Glutamatergic neuron (in vitro differentiated cells): ENCODE measurements at regions not wholly inside any gene's neighbourhood (a gene's known extent, or its start where the extent isn't known, plus 50 kb on each side); places are given as distances from the start of the nearest gene placed in this dataset.

ENCODE experiments used
- DNase-seq: peaks from one replicate; pipeline ENCODE4 v3.0.0; 2022
- H3K27ac Mint-ChIP-seq: one replicate; pipeline ENCODE4 v1.8.0; 2020; ENCODE audit warnings: mild to moderate bottlenecking, mixed read lengths, inconsistent platforms; ENCODE audit not compliant: unreplicated experiment
- H3K27me3 Mint-ChIP-seq: one replicate; pipeline ENCODE4 v1.8.0; 2020; ENCODE audit warnings: mild to moderate bottlenecking, moderate library complexity, mixed read lengths, inconsistent platforms; ENCODE audit not compliant: unreplicated experiment
- H3K36me3 Mint-ChIP-seq: one replicate; pipeline ENCODE4 v1.8.0; 2020; ENCODE audit warnings: mild to moderate bottlenecking, mixed read lengths, inconsistent platforms; ENCODE audit not compliant: unreplicated experiment
- H3K4me1 Mint-ChIP-seq: one replicate; pipeline ENCODE4 v1.8.0; 2020; ENCODE audit warnings: mild to moderate bottlenecking, low read depth, mixed read lengths, inconsistent platforms; ENCODE audit not compliant: unreplicated experiment
- H3K4me3 Mint-ChIP-seq: one replicate; pipeline ENCODE4 v1.8.0; 2020; ENCODE audit warnings: mild to moderate bottlenecking, mixed read lengths, inconsistent platforms; ENCODE audit not compliant: unreplicated experiment
- H3K9me3 Mint-ChIP-seq: one replicate; pipeline ENCODE4 v1.8.0; 2020; ENCODE audit warnings: mild to moderate bottlenecking, moderate library complexity, mixed read lengths, inconsistent platforms; ENCODE audit not compliant: unreplicated experiment
- TF ChIP-seq, protein P1 (sequence below): fragments of 200-600 bp; sonication (generic); IDR thresholded peaks from one replicate; pipeline ENCODE4 v1.5.0; 2021; ENCODE audit not compliant: partially characterized antibody, unreplicated experiment

DNA sequence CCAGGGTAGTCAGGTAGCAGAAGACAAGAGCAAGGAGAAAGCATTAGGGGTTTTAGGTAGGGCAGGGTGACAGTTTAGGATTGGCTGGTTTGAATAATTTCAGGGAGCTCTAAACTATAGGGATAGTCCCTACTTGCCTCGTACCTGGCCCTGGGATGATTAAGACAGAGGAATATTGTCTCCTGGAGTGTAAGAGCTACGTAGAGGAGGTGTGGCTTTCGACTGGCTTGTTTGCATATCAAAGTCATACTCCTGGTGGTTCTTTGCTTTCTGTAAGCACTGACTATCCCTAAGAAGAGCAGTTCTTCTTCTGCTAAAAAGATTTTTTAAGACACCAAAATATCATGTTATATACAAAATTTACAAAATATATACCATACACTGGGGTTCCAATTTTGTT is 1867.4 kb downstream of the SUCLG1 start:
- no peaks in the 10 kb centered on the region for H3K27me3 Mint-ChIP-seq
- H3K36me3 Mint-ChIP-seq: no peaks in the 10 kb centered on the region
- no peak overlapping the region for H3K4me3 Mint-ChIP-seq
- TF ChIP-seq, protein P1, sequence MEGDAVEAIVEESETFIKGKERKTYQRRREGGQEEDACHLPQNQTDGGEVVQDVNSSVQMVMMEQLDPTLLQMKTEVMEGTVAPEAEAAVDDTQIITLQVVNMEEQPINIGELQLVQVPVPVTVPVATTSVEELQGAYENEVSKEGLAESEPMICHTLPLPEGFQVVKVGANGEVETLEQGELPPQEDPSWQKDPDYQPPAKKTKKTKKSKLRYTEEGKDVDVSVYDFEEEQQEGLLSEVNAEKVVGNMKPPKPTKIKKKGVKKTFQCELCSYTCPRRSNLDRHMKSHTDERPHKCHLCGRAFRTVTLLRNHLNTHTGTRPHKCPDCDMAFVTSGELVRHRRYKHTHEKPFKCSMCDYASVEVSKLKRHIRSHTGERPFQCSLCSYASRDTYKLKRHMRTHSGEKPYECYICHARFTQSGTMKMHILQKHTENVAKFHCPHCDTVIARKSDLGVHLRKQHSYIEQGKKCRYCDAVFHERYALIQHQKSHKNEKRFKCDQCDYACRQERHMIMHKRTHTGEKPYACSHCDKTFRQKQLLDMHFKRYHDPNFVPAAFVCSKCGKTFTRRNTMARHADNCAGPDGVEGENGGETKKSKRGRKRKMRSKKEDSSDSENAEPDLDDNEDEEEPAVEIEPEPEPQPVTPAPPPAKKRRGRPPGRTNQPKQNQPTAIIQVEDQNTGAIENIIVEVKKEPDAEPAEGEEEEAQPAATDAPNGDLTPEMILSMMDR: no peak
- H3K9me3 Mint-ChIP-seq: no peaks in the 10 kb centered on the region
- DNase-seq: no peak
- H3K4me1 Mint-ChIP-seq: no peaks in the 10 kb centered on the region
- no peak overlapping the region for H3K27ac Mint-ChIP-seq

DNA sequence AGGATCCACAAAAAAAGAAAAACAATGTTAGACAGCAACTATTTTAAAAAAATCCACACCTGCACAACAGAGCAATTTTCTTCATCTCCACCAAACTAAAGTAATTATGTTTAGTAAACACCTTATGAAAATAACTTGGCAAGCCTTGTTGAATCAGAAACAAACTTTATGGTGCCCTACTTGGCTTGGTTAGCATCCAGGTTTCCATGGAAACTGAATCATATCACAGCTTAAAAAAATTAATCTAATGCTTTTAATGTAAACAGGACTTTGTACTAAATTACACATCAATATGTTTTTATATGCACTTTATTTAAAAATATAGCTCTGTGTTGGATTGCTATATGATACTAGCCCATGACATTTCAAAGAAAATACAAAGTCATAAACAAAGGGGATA is 1882.4 kb downstream of the SUCLG1 start:
- DNase-seq: no peak
- TF ChIP-seq, protein P1: no peak
- Mint-ChIP-seq H3K27me3 (no peaks in the 10 kb centered on the region), H3K4me3 (no peak overlapping the region), H3K27ac (no peak overlapping the region), H3K9me3 (peaks cover 2% of the 10 kb centered on the region), H3K36me3 (peaks cover 12% of the 10 kb centered on the region), H3K4me1 (no peaks in the 10 kb centered on the region)

DNA sequence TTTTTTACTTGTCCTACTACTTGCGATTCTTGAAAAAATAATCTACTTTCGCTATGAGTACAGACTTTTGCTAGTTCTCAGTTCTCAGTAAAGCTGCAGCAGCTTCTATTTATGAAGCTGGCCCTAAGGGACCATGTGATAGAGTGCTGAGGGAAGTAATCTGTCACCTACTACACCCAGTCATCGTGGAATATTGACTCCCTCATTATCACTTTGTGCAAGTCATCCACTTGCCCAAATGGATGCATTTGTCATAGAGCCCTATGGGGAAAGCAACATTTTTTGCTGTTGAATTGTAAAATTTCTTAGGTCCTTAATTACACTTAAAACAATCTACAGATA is 1919.8 kb downstream of the SUCLG1 start:
- Mint-ChIP-seq H3K4me1 (peaks cover 9% of the 10 kb centered on the region), H3K36me3 (no peaks in the 10 kb centered on the region), H3K27ac (no peak overlapping the region), H3K4me3 (peak overlapping the region; percentile 26), H3K27me3 (peaks cover 2% of the 10 kb centered on the region), H3K9me3 (no peaks in the 10 kb centered on the region)
- DNase-seq: no peak
- TF ChIP-seq, protein P1: no peak

DNA sequence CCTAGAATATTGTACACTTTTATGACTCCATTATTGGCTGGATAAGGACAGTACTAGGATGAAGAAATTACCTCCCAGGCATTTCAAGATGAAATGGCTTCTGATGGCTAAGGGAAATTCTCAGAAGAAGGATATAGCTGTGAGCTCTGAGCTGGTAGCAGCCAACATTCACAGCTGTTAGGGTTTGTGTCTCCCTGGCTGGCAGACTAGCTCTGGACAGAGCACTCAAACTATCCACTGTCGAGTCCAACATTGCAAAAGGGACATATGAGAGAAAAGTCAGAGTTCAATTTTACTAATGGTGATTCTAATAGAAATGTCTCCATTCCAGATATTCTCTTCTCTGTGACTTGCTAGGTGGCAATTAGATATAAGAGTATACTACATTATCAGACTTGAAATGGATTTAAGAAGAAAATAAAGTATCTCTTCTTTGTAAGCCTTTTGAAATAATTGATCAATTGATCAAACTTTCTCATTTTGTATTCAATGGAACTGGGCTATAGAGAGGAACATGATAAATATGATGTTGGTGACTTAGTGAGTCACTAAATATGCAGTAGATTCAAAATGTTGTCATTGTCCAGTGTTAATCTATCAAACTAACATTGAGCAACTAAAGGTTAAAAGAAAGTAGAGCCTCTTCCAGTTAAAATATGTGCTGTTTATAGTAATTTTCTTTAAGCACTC is 1920.3 kb downstream of the SUCLG1 start:
- Mint-ChIP-seq H3K4me1 (peaks cover 7% of the 10 kb centered on the region), H3K27me3 (peaks cover 2% of the 10 kb centered on the region), H3K9me3 (no peaks in the 10 kb centered on the region), H3K36me3 (no peaks in the 10 kb centered on the region), H3K4me3 (peak overlapping the region; percentile 26), H3K27ac (no peak overlapping the region)
- TF ChIP-seq, protein P1: no peak
- no peak for DNase-seq

DNA sequence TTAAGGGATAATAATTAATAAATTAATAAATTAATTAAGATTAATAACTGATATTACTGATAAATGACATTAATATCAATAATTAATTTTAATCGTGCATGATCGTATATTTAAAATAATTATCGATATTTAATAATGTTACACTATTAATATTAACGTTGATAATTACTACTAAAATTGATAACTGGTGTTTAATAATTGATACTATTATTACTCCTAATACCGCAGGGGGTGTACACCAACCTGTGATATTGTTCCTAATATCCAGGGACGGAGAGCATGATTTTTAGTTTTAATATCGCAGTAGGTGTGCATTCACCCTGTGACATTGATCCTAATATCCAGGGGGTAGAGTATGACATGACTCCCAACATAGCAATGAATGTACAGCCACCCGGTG is 1930.8 kb downstream of the SUCLG1 start:
- no peak for DNase-seq
- Mint-ChIP-seq H3K27me3 (no peaks in the 10 kb centered on the region), H3K4me3 (no peak overlapping the region), H3K36me3 (no peaks in the 10 kb centered on the region), H3K4me1 (no peaks in the 10 kb centered on the region), H3K27ac (no peak overlapping the region), H3K9me3 (no peaks in the 10 kb centered on the region)
- TF ChIP-seq, protein P1: no peak
